Upper lobe of left lung (tissue), 6 donors: ENCODE measurements at regions not wholly inside any gene's neighbourhood (a gene's known extent, or its start where the extent isn't known, plus 50 kb on each side); places are given as distances from the start of the nearest gene placed in this dataset.

Experiments
- ATAC-seq, 2 donors: fragments of 200-7000 bp; cut with Tn5 transposase; one replicate each; pipeline ENCODE4 v1.9.1; 2022; ENCODE audit warnings: mild to moderate bottlenecking in 2 of 2, moderate library complexity in 2 of 2; ENCODE audit not compliant: low FRiP score in 2 of 2
- DNase-seq, 2 donors: peaks; one replicate each; pipeline ENCODE4 v3.0.0-alpha.2; 2019 to 2020
- H3K27ac ChIP-seq, 4 donors: fragments of 200-600 bp; sonication (generic); one replicate each; pipeline ENCODE4 v1.5.1; 2016 to 2019
- H3K27me3 ChIP-seq, 4 donors: fragments of 200-600 bp; sonication (generic); one replicate each; pipeline ENCODE4 v1.5.1; 2017 to 2019
- H3K36me3 ChIP-seq, 4 donors: fragments of 200-600 bp; sonication (generic); one replicate each; pipeline ENCODE4 v1.5.1; 2016 to 2019
- H3K4me1 ChIP-seq, 4 donors: fragments of 200-600 bp; sonication (generic); one replicate each; pipeline ENCODE4 v1.5.1; 2018 to 2019
- H3K4me3 ChIP-seq, 4 donors: fragments of 200-600 bp; sonication (generic); one replicate each; pipeline ENCODE4 v1.5.1; 2017 to 2019; ENCODE audit warnings: mild to moderate bottlenecking in 2 of 4, moderate library complexity in 1 of 4
- H3K9me3 ChIP-seq, 4 donors: fragments of 200-600 bp; sonication (generic); one replicate each; pipeline ENCODE4 v1.5.1; 2018 to 2019
- CTCF ChIP-seq, 6 experiments: fragments of 450-650 bp in 4 of 6; fragments of 200-600 bp in 2 of 6; sonication (generic) in 2 of 6; IDR thresholded peaks; one replicate each; pipeline ENCODE4 v1.5.1; 2016 to 2019; ENCODE audit warnings: antibody characterized with exemption in 6 of 6
- EP300 ChIP-seq, 4 donors: sonication (generic); formaldehyde crosslinking; IDR thresholded peaks; one replicate each; pipeline ENCODE4 v1.5.1; 2017; ENCODE audit warnings: antibody characterized with exemption in 4 of 4, control low read depth in 2 of 4
- POLR2A ChIP-seq, 4 donors: fragments of 450-650 bp; IDR thresholded peaks; one replicate each; pipeline ENCODE4 v1.5.1; 2016 to 2017; ENCODE audit warnings: antibody characterized with exemption in 4 of 4, mild to moderate bottlenecking in 2 of 4
- POLR2AphosphoS5 ChIP-seq, 2 donors: sonication (generic); formaldehyde crosslinking; IDR thresholded peaks; one replicate each; pipeline ENCODE4 v1.5.1; 2017; ENCODE audit warnings: antibody characterized with exemption in 2 of 2
- WGBS, 2 donors: methylation state at CpG; one replicate each; pipeline ENCODE4 v1.1.5; 2017 to 2018; 5-methylcytosine and 5-hydroxymethylcytosine counted together
- donor health status: DM: no; HTN: no; CAD: no; lungs with moderate emphysema.
- donor health status: DM: no; HTN: yes; CAD: no; lungs with severe emphysema.

DNA sequence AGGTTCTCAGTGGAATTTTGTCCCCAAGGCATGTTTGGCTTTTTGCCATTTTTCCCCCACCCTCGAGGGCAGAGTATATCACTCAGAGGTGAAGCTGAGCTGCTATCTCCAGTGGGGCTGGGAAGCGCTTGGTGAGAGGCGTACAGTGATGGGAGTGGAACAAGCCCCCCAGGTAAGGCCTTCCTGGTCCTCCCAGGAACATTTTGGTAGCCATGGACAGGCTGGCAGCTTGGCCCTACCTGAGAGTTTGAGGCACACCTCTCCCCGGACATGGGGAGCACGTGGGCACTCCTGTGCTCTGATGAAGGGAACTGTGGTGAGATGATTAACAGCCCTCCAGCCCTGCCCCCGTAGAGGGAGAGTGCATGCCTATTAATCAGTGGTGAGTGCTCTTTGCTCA lies 99.3 kb downstream of the C1QL2 start:
- ATAC-seq (no peak), DNase-seq (no peak)
- Histone ChIP-seq H3K27me3 (no peaks in the 10 kb centered on the region), H3K27ac (no peak overlapping the region), H3K9me3 (peaks cover 0 to 9% (median 3%) of the 10 kb centered on the region in 4 donors), H3K4me1 (peaks cover 0 to 4% (median 0%) of the 10 kb centered on the region in 4 donors), H3K36me3 (no peaks in the 10 kb centered on the region), H3K4me3 (no peak overlapping the region)
- 68% methylated on average over 4 to 6 of the region's 6 CpGs for WGBS, 2 donors
- TF ChIP-seq EP300 (IDR thresholded peaks at IDR 0.05) (no peak), CTCF (IDR thresholded peaks at IDR 0.05) (no peak), POLR2AphosphoS5 (IDR thresholded peaks at IDR 0.05) (no peak), POLR2A (IDR thresholded peaks at IDR 0.05) (no peak)

- Histone ChIP-seq H3K36me3 (no peaks in the 10 kb centered on the region), H3K27ac (no peak overlapping the region), H3K9me3 (peaks cover 0 to 5% (median 2%) of the 10 kb centered on the region in 4 donors), H3K27me3 (no peaks in the 10 kb centered on the region), H3K4me3 (no peak overlapping the region), H3K4me1 (no peaks in the 10 kb centered on the region)
- TF ChIP-seq POLR2A (IDR thresholded peaks at IDR 0.05) (no peak), EP300 (IDR thresholded peaks at IDR 0.05) (no peak), CTCF (IDR thresholded peaks at IDR 0.05) (no peak)
- DNase-seq (no peak), ATAC-seq (no peak)
- 84 to 91% methylated on average over 5 to 6 of the region's 6 CpGs for WGBS, 2 donors
Measured at GRCh38 chr2:119053700-119054436, 104.7 kb downstream of the C1QL2 start.

- DNase-seq: no peak
- Histone ChIP-seq H3K4me1 (no peaks in the 10 kb centered on the region), H3K27ac (no peak overlapping the region), H3K36me3 (no peaks in the 10 kb centered on the region), H3K4me3 (no peak overlapping the region), H3K27me3 (no peaks in the 10 kb centered on the region), H3K9me3 (peaks cover 0 to 5% (median 2%) of the 10 kb centered on the region in 4 donors)
- WGBS, 2 donors: 68 to 69% methylated on average over 2 of the region's 2 CpGs
- ATAC-seq: no peak
- TF ChIP-seq CTCF (IDR thresholded peaks at IDR 0.05) (no peak), POLR2A (IDR thresholded peaks at IDR 0.05) (no peak), POLR2AphosphoS5 (IDR thresholded peaks at IDR 0.05) (no peak), EP300 (IDR thresholded peaks at IDR 0.05) (no peak)
Measured at GRCh38 chr2:119051263-119051662, 107.3 kb downstream of the C1QL2 start.

DNA sequence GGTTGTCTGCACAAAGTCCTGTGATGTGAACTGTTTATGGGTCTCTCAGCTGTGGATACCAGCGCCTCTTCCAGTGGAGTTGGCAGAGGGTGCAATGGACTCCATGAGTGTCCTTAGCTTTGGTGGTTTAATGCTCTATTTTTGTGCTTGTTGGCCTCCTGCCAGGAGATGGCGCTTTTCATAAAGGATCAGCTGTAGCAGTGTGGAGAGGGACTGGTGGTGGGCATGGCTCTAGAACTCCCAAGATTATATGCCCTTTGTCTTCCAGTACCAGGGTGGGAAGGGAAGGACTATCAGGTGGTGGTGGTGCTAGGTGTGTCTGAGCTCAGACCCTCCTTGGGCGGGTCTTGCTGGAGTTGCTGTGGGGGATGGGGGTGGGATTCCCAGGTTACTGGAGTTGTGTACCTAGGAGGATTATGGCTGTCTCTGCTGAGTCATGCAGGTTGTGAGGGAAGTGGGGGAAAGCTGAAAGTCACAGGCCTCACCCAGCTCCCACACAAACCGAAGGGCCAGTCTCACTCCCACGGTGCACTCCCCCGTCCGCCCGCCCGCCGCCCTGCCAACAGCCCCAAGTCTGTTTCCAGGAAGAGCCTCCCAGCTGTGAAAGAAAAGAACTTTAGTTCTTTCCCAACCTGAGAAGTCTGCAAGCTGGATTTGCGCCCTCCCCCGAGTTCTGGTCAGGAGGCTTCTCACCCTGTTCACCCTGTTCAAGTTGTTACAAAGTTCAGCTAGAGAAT lies 108.1 kb downstream of the MARCO start:
- H3K27me3 ChIP-seq: no peaks in the 10 kb centered on the region
- no peak overlapping the region for H3K4me3 ChIP-seq
- TF ChIP-seq POLR2AphosphoS5 (IDR thresholded peaks at IDR 0.05) (no peak), EP300 (IDR thresholded peaks at IDR 0.05) (no peak), POLR2A (IDR thresholded peaks at IDR 0.05) (no peak), CTCF (IDR thresholded peaks at IDR 0.05) (no peak)
- WGBS, 2 donors: 90 to 95% methylated on average over 10 to 12 of the region's 12 CpGs
- no peaks in the 10 kb centered on the region for H3K4me1 ChIP-seq
- ATAC-seq: no peak
- peaks cover 0 to 5% (median 2%) of the 10 kb centered on the region in 4 donors for H3K9me3 ChIP-seq
- H3K27ac ChIP-seq: no peak overlapping the region
- no peaks in the 10 kb centered on the region for H3K36me3 ChIP-seq
- DNase-seq: peak in 1 of 2 donors; percentile 67
